GM19239 (cell line): ENCODE measurements at regions not wholly inside any gene's neighbourhood (a gene's known extent, or its start where the extent isn't known, plus 50 kb on each side); places are given as distances from the start of the nearest gene placed in this dataset.
"Not testable (repeated sequence)": the region's sequence is repeated elsewhere in the genome, so short reads cannot be mapped to it uniquely, and the experiment has no call there.

ENCODE experiments used
- DNase-seq: peaks from one replicate; pipeline ENCODE4 v3.0.0; 2011; ENCODE audit warnings: low spot score; ENCODE audit not compliant: insufficient read length
- FAIRE-seq: peaks from 2 replicates; lab custom pipeline; 2011; peaks lifted over from hg19 to GRCh38; lab: Jason Lieb, UNC

- FAIRE-seq (no peak), DNase-seq (no peak)
These were observed 178.8 kb downstream of the ETNK1 start for GRCh38 chr12:22803725-22804124.

DNA sequence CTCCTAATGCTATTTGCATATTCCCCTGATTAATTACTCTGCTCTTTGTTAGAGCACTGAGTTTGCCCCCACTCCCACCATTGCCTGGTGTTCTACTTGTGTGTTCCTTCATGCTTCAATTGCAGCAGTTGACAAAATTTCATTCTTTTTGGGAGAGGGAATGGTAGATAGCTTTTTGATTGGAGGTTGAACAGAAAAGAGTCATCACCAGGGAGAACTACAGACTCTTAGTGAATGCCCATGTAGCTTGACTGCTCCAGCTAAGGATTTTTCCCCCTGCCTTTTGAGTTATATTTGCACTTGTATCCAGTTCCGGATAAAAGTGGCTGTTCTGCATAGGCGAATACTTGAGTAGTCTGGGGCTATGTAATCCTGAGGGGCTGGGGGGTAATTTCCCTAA is 183.9 kb downstream of the ETNK1 start:
- DNase-seq (no peak), FAIRE-seq (no peak)

DNA sequence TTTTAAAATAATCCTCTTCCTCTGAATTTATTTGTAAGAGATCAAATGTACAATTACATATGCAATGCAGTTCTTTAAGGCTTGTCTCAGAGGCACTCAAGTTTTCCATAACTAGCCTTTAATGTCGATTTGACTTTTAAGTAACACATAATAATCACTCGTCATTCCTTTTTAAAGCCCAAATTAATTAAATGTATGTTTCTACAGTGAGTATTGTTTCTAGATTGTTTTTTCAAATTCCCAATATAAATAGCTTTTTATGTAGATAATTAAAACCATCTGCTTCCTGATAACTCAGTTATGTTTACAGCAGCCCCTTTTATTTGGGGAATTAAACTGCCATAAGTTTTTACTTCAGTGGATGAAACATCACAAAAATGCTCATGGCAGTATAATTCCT is 185.1 kb downstream of the ETNK1 start:
- no peak for FAIRE-seq
- DNase-seq: no peak

- DNase-seq (no peak), FAIRE-seq (no peak)
These were observed 187.6 kb downstream of the ETNK1 start for GRCh38 chr12:22812531-22812930.

DNA sequence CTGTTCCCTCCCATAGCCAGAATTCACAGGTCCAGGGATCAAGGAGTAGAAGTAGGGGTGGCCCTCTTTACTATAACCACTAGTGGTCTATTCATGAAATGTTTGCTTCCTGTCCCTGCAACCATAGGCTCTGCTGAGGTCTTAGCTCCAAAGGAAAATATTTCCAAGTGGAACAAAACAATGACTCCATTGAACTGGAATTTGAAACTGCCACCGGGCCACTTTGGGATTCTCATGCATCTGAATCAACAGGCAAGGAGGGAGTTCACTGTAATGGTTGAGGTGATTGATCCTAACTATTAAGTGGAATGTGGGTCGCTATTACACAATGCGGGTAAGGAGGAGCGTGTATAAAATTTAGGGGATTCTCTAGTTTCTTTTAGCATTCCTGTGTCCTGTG is 197.0 kb downstream of the ETNK1 start:
- DNase-seq (no peak), FAIRE-seq (no peak)

DNA sequence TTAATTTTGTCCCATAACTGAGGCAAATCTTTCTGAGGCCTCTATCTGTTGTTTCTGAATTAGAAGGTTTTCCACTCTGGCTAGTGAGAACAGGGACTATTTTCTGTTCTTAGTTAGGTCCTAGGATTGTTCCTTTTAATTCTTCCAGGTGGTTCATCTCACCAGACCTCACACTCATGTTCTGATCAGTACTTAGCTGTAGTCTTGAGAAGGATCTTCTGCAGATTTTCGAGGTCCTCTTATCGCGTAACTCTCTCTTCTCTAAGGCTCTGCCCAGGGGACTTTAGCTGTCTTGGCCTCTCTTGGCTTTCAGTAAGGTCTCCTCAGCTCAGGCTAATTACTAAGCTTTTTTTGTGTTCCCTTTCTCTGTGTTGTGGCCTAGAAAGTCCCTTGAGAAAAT is 201.1 kb downstream of the ETNK1 start:
- DNase-seq (no peak), FAIRE-seq (no peak)

GRCh38 chr12:22826446-22826981 is 201.5 kb downstream of the ETNK1 start:
- not testable (repeated sequence) for DNase-seq, FAIRE-seq

DNA sequence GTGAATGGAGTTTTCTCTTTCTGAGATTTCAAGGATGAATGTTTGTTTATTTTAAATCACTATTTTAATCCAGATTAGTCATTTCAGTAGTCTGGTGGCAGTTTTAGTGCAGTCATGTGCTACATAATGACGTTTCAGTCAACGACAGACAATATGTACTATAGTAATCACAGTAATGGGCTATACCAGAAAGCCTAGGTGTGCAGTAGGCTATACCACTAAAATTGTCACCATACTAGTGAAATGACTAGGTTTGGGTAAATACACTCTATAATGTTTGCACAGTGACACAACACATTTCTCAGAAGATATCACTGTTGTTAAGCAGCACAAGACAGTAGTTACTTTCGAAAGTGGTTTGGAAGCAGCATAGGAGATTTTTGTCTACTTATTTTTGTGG is 203.1 kb downstream of the ETNK1 start:
- no peak for DNase-seq
- FAIRE-seq: no peak

DNA sequence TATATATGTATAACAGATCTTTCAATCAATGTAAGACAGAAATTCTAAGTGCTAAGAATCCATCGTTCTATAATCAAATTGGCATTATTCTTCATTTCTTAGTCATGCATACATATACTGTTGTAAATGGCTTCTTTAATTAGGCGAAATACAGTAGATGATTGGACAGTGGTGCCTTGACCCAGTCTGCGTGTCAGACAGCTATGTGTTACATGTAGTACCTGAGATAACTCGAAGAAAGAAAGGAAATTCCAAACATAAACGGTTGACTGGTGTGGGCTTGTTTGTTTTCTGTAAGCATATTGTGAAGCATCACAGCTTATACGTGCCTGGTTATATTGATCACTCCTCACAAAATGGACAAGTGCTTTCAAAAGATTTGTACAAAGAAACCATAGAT is 210.5 kb downstream of the ETNK1 start:
- DNase-seq: no peak

GRCh38 chr12:22850185-22850584 is 225.2 kb downstream of the ETNK1 start:
- no peak for FAIRE-seq
- DNase-seq: no peak

More for the DNA sequence above, 210.5 kb downstream of the ETNK1 start:
- no peak for FAIRE-seq

DNA sequence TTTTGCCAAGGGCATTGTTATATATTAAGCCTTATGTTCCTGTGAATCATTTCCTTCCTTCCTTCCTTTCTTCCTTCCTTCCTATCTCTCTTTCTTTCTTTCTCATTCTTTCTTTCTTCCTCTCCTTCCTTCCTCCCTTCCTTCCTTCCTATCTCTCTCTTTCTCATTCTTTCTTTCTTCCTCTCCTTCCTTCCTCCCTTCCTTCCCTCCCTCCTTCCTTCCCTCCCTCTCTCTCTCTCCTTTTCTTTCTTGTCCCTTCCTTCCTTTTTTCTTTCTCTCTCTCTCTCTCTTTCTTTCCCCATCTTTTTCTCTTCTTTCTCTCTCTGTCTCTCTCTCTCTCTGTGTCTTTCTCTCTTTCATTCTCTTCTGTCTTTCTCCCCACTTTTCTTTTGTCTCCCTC is 226.6 kb downstream of the ETNK1 start:
- no peak for DNase-seq
- FAIRE-seq: no peak

- no peak for FAIRE-seq
- no peak for DNase-seq
These were observed 230.5 kb downstream of the ETNK1 start for GRCh38 chr12:22855456-22855855.

DNA sequence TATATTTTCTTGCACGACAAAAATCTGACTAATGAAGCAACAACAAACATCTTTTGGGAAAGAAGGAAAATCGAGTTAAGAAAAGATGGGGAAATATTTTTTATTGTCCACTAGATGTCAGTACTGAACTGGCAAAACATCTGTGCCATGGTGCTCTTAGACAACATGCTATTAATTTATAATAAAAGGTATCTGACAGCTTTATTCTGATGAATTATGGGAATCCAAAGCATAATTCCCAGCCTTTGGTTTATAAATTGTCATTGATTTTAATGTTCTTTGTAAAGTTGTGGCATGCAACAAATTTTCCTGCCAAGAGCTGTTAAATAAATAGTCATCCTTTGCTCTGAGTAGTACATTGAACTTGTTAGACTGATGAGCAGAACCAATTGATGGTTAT is 231.2 kb downstream of the ETNK1 start:
- peak; percentile 70 for FAIRE-seq
- peak; percentile 4 for DNase-seq

DNA sequence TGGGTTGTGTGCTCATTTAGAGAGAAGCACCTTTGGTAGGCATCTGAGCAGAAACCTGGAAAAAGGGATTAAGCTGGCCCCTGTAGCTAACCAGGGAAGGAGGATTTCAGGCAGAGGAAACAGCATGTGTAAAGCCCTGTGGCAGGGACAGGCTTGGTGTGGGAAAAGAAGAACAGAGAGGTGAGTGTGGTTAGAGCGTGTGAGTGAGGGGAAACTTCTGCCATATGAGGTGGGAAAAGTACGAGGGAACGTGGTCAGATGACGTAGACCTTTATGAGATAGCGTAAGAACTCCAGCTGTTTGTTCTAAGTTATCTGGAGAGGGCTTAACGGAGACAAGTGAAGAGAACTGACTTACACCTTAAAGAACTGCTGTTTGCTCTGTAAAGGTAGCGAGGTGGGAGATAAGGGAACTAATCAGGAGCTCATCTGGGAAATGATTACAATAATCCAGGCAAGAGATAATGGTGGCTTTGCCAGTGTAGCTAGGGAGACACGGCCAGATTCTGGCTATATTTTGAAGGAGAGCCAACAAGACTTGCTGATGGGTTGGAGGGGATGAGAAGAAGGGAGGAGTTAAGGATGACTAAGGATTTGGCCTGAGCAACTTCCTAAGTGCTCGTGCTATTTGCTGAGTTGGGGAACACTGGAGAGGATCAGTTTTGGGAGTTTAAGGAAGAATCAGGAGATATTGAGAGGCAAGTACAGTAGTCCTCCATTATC is 234.0 kb downstream of the ETNK1 start:
- no peak for FAIRE-seq
- DNase-seq: no peak

DNA sequence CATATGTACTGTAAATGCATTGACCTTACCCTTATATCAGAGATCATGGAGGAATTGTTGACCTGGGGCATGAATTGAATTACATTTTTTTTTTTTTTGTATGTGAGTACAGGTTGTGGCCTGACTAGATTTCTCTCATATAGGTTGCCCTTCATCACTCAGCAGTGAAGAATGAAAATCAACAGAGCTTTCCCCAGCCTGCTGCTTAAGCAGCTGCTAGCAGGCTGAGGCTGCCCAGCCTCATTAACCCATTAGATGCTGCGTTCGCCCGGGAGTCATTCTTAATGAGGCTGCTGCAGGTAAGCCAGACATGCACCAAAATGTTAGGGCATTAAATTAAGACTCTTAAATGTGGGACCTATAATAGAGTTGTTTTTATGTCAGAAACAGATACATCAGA is 236.0 kb downstream of the ETNK1 start:
- FAIRE-seq (no peak), DNase-seq (no peak)

DNA sequence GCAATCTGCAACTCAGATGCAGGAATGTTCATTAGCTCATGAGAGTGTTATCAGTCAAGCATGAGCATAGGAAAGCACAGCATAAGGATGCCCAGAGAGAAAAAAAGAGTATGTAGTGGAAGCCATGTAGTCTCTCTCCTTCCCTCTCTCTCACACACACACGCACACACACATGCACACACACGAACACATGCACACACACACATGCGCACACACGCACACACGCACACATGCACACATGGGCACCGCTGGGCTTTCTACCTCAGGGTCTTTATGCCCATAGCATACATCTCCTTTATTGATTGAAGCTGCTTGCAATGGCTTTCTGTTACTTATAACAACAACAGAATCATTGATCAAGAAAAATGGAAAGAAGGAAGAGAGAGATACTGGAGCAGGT is 240.9 kb downstream of the ETNK1 start:
- no peak for FAIRE-seq
- no peak for DNase-seq

- DNase-seq: no peak
These were observed 241.4 kb downstream of the ETNK1 start for GRCh38 chr12:22866406-22866805.

DNA sequence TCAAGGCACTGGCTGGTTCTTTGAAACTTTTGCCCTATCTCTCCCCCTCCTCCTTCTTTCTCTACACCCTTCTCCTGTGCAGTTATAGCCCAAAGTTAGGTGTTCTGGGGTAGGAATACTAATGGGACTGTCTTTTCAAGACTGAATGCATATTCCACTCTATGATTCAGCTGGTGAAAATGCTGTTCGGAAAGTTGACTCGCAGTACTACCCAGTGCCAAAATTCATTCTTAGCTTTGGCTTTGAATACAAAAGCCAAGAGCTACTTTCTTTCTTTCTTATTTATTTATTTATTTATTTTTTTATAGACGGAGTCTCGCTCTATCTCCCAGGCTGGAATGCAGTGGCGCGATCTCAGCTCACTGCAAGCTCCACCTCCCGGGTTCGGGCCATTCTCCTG is 249.2 kb downstream of the ETNK1 start:
- FAIRE-seq (no peak), DNase-seq (no peak)

More at GRCh38 chr12:22866406-22866805, 241.4 kb downstream of the ETNK1 start:
- no peak for FAIRE-seq

- FAIRE-seq (no peak), DNase-seq (no peak)
These were observed 251.3 kb downstream of the ETNK1 start for GRCh38 chr12:22876262-22876661.

DNA sequence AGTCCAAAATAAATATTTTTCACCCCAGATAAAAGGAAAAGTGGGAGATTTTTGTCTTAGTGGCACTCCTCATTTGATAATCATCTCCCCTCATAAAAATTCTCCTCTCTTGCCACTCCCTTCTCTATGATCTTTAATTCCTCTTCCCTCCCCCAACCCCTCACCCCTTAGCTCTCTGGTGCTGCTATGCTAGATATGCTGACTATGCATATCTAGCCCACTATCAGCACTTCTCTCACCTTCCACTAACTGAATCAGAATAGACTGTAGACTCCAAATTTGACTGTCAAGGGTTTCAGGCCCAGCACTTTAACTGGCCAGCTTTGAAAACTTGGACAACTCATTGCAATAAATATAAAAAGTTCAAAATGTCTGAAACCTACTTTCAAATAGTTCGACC is 254.2 kb downstream of the ETNK1 start:
- DNase-seq (no peak), FAIRE-seq (no peak)

GRCh38 chr12:22880331-22880730 is 255.4 kb downstream of the ETNK1 start:
- DNase-seq (no peak), FAIRE-seq (no peak)

- no peak for FAIRE-seq
- DNase-seq: no peak
These were observed 255.8 kb downstream of the ETNK1 start for GRCh38 chr12:22880807-22881206.
